Stimulated activated CD8-positive, alpha-beta memory T cell treated with anti-CD3 and anti-CD28 coated beads, Interleukin-15, amount 100 ng/mL, for 48 hours (primary cell): ENCODE measurements at regions not wholly inside any gene's neighbourhood (a gene's known extent, or its start where the extent isn't known, plus 50 kb on each side); places are given as distances from the start of the nearest gene placed in this dataset.
"Not testable (repeated sequence)": the region's sequence is repeated elsewhere in the genome, so short reads cannot be mapped to it uniquely, and the experiment has no call there.

Source experiments
- DNase-seq, 2 donors: peaks; one replicate each; pipeline ENCODE4 v3.0.0-alpha.2; 2020; ENCODE audit warnings: low read depth in 2 of 2

DNA sequence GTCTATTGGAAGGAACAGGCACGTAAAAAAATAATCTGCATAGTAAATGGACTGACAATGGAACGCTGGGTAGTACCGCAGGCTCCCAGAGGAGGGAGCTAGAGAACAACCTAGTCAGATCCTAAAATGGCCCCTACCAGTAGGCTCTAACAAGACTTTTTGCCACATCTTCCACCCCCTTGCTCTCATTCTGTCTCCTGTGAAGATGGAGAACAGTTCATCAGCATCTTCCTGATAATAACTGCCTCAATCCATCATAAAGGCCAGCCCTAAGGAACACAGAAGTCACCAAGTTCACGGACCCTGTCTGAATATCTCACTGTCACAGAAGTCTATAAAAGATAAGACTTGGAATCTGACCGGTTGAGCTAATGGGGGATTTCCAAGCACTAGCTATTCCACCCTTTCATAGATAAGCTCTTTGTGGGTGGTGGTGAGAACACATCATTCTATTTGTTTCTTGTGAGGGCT, 133.4 kb downstream of the SLC1A3 start:
- DNase-seq = peak; percentile 39 to 42

DNA sequence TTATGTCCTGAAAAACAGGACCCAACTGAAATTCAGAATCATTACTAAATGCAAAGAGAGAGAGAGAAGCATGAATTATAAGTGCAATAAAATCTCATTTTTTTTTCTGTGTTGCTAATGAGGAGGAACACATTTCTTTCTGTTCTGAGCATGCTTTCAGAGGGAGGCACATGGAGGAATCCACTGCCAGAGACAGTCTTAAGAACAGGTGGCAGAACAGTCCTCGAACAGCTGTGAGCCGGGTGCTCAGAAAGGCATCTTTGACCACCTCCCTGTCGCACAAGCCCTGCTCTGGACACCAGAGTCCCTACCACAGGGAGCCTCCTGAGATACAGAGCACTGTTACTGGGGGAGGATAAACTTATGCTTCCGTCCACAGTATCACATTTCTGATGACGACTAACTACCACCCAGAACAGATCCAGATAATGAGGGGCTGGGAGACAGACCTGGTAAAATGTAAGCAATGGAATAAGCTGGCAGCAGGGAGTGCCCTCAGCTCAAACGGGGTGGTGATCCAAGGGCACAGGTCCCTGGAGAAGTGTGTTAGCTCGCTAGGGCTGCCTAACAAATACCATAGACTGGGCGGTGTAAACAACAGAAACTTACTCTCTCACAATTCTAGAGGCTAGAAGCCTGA, 134.0 kb downstream of the SLC1A3 start:
- no peak for DNase-seq

DNA sequence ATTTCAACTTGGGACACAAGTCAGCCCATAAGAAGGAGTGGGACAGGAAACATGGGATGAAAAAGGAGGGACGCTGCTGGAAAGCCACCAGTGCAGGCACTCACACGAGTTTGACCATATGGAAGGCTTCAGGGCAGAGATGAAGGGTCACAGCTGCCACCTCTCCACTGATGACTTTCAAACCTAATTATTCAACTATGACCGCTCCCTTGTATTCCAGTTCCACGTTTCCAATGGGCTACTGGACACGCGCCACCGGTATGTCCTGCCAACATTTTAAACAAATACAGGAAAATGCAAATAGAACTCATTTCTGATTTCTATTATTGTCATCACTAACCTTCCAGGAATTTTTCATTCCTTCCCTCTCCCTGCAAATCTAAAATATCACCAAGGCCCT, 134.7 kb downstream of the SLC1A3 start:
- no peak for DNase-seq

DNA sequence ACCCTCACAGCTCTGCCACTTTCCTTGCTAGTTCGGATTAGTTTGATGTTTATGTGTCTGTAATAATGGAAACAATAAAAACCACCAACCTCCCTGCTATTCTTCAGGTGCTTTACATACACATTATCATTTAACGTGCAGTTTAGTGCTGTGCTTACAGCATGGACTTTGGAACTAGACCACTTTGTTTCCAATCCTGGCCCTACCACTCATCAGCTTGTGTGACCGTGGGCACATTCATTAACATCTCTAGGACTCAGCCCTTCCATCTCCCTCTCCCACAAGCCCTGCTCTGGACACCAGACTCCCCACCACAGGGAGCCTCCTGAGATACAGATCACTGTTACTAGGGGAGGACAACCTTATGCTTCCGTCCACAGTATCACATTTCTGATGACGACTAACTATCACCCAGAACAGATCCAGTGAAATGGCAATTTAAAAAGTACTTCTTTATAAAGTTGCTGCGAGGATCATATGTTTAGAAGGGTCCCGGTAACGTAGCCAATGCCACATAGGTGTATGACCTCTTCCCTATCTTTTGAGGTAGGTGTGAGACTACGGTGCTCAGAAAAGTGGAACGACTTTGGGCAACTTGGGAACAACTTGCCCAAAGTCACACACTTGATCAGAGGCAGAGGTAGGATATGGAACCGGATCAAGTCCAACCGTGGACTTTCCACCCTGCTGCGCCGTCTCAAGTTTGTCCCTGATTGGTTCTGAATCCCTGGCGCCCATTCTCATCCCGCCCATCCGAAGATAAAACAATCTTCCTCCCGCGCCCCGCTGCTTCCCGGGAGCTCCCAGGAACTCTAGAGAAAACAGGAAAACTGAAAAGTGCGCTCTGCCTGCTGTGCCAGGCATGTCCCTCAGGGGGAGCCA, 132.4 kb upstream of the NIPBL start:
- no peak for DNase-seq

DNA sequence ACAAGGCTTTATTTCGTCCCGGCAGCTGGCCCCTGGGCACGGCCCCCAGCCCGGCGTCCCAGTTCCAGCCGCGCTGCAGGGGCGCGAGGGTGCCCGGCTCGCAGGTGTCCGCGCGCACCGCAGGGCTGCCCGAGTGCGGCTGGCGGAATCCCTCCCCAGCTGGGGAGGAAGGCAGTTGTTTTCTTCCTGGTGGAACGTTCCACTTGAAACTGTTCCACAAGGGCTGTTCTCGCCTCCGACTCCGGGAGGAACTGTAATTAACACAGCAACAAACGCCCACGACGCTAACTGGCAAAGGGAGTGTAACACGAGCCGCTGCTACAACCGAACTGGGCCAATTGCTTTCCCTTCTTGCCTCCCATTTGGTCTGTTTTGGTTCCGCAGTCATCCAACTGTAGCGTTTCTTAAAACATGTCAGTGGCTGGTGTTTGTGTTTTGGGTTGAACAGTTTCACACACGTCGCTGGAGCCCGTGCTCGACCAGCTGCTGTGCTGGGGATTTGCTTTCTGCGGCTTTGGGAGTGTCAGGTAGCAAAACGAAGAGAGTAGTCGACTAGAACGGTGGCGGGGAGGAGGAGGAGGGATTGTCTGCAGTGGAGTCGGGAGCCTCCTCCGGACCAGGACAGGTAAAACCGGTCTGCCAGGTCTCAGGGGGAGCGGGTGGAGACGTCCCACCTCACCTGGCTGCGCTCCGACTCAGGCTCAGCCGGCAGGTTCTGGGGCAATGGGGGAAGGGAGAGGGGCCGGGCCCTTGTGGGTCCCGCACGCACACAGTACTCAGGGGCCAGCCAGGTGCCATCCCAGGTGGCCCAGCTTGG, 131.6 kb upstream of the NIPBL start:
- DNase-seq = no peak

DNA sequence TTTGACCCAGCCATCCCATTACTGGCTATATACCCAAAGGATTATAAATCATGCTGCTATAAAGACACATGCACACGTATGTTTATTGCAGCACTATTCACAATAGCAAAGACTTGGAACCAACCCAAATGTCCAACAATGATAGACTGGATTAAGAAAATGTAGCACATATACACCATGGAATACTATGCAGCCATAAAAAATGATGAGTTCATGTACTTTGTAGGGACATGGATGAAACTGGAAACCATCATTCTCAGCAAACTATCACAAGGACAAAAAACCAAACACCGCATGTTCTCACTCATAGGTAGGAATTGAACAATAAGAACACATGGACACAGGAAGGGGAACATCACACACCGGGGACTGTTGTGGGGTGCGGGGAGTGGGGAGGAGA, 128.8 kb upstream of the NIPBL start:
- DNase-seq = not testable (repeated sequence)

DNA sequence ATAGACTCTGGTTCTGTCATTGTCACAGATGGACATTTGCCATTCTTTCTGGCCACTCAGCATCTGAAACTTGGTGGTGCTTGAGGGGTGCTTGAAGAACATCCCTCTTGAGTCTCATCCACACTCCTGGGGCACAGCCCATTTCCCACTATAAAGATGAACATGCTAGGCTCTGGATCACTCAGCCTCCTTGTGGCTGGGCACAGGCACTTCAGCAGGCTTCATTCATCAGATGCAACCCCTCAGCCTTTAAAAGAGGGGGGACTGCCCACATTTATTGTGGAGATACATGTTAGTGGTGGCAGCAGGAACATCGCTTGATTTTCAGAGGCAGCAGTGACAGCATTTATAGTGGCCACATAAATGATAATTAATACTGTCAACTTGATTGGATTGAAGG, 124.7 kb upstream of the NIPBL start:
- no peak for DNase-seq

DNA sequence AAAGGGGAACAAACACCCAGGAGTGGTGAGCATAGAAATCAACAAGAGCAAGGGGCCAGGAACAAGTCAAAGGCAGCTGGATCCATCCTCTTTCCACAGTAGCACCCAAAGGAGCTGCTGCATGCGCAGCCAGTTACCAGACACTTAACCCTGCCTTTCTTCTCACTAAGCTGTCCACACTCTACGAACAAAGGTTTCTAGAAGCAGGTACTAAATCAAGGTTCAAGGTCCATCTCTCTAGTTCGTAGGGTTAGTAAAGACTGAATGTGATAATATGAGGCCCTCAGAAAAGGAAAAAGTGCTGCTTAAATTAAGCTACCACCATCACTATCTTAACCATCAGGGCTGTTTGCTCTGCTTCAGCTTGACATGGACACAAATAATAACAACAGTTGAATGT, 121.2 kb upstream of the NIPBL start:
- DNase-seq = no peak

DNA sequence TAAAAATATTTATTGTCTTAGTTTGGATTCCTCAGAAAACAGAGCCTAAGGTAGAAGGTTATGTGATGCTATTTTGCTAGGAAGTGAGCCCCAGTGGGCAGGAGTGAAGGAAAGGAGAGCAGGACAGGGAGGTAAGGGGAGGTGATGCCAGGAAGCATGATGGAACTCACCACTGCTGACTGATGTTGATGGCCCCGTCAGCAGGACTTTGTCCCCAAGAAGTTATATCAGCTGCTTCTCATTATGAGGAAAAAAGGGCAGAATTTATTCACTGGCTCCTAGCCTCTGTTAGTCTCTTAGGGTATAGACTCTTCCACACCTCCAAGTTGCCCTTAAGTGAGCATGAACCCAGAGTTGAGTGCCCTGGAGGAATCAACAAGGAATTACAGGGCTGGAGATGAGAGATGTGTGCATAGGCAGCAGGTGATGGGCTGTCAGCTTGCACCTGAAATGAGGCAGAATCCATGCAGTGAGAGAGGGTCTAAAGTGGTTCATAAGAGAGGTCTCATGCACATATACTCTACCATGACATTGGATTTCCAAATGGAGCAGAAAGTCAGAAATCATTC, 120.6 kb upstream of the NIPBL start:
- DNase-seq = no peak

DNA sequence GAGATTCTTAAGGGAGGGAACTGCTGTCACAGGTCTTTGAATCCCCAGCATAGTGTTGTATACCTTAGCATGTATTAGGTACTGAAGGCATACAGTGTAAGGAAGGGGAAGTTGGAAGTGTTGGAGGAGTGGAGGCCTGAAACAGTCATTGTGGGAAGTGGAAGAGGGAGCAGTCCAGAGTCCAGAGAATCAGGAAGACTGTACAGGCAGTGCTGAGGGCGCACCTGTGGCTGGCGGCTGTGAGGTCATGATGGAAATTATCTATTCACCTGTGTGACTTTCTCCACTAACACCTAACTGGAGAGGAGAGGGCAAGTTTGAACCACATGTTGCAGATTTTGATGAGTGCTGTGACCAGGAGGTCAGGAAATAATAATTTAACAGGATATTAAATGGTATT, 119.7 kb upstream of the NIPBL start:
- no peak for DNase-seq

DNA sequence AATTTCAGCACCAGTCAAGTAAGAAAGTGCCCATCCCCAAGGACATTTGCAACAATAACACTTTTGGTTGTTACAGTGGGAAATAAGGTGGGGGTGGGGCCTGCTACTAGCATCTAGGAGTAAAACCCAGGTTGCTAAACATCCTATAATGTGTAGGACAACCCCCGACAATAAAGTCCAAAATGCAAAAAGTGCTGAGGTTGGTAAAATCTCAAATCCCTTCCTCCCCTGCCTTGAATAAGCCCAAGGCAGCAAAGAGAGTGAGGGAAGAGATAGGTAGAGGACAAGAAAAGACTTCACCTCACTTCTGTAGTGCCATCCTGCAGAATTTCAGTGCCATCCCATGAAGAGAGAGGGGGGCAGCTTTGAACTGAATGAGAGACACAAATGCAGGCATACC, 117.5 kb upstream of the NIPBL start:
- no peak for DNase-seq

DNA sequence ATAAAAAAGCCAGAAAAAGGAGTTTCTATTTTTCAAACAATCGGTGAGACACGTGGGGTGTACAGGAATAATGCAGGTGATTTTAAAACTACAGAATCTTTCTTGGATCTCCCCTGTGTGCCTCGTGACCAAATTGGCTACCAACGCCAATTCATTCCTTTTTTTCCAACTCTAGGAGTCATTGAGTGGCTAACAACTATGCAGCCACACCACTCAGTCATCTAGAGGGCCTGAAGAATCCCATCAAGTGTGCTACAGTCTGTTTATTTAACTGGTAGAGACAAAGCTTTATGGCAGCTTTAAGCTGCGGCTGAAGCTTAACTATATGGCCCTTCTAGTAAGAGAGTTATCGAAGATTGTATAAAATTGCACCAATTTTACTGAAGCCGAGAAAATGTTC, 113.1 kb upstream of the NIPBL start:
- DNase-seq = no peak

DNA sequence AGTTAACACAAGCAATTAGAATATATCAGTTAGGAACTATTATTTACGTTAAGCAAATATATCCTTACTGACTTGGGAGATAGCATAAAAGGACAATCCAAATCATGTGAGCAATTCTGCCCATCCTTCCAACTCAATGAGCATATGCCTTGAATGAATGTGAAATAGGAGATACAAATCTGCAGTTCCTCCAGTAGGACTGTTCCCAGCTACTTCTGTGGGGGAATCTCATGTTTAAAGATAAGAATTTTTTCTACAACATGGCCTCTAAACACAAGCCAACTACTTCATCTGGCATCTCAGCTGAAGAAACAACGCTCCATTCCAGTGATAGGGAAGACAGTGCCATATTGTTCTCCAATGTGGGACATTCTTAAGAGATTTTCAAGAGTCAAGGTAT, 110.7 kb upstream of the NIPBL start:
- no peak for DNase-seq

DNA sequence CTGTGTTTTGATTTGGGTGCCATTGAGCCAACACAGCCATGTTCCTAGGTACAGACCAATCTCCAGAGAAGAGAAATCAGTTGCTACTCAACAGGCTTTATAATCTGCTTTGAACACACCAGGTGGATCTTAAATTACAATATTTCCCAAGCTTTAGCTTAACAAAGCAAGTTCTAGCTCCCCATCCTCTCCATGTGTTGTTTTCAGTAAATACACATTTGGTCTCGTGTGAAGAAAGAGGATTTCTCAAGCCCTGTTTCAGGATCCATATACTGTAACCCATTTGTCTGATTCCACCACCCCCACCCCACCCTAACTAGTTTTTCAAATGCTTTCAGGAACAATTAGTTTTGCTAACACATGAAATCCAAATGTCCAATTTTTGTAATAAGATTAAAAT, 109.6 kb upstream of the NIPBL start:
- no peak for DNase-seq

DNA sequence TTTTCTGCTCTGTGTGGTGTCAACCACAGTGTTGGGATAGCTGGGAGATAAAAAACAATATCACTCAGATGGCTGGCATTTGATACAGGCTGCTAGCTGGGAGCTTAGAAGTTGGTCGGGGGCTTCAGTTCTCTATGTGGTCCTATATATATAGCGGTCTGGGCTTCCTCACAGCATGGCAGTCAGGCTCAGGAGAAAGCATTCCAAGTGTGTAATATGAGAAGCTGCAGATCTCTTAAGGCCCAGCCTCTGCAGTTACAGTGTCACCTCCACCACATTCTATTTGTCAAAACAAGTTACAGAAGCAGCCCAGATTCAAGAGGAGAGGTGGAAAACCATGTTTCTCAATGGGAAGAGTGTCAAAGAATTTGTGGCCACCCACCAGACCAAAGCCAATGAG, 108.1 kb upstream of the NIPBL start:
- DNase-seq = no peak

DNA sequence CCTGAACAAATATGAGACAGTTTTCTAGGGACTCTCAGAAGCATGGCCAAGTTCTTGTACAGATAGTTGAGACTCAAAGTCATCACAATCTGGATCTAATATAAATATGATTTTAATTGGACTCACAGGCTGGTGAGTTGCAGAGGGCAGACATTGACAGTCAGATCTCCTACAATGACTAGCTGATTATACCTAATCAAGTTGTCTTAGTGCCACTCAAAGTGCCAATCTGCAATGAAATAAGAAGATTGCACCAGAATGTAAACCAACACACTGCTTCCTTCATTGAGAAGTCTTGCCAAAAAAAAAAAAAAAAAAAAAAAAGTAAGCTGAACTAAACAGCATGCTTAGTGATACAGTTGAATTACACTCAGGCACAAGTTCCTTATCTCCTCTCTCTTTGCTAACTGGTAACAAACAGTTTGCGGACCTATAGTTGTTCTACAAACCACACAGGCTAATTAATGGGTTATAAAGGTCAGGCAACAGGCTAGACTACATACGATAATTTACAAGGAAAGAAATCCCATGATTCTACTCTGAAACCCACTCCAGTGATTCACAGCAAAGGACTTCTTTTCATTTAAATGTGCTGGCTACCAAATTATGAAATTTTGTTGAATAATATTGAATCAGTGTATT, 107.3 kb upstream of the NIPBL start:
- no peak for DNase-seq

DNA sequence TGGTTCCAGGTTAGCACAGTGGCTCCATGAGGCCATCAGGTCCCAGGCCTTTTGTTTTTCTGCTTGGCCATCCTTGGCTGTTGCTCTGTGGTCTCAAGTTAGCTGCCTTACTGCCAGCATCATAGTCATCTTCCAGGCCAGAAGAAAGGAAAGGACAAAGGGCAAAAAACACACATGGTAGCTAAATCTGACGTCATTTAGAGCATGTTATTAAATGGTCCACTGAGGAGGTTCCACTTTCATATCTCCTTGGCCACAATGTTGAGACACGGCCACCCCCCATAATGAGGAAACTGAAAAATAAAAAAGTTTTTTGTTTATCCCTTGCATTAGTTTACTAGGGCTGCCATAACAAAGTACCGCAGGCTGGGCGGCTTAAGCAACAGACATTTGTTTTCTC, 106.4 kb upstream of the NIPBL start:
- no peak for DNase-seq

DNA sequence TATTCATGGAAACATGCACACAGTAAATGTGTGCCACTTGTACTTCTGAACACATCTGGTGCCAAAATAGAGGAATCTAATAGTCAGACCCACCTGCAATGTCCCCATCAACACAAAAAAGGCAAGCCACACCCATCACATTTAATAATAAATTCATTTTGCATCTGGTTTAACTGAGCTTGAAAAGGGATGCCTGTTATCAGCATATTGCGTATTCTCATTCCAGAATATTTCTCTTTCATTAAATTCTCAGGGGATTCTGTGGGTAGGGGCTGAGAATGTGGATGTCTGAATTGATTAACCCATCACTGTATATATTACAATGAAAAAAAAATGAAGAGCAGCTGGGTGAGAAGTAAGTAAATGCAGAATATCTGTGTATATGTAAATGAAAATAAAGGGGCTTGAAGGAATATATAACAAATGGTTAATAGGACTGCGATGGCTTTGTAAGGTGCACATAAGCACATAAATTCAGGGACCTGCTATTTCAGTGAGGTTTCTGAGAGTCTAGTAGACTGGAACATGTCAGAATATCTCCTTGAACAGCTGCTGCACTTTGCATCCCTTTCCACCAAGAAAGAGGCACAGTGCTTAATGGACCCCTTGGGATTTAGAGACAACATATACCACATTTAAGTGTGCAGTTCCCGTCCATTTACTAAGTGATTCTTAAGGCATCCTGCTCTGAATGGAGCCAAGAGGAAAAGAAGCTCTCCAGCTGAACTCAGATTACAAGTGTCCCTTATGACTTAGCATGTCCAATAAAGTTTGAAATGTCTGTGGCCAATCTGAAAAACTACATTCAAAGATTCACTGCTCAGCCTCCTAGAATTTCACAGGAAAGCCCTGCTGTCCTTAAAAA, 104.1 kb upstream of the NIPBL start:
- no peak for DNase-seq

DNA sequence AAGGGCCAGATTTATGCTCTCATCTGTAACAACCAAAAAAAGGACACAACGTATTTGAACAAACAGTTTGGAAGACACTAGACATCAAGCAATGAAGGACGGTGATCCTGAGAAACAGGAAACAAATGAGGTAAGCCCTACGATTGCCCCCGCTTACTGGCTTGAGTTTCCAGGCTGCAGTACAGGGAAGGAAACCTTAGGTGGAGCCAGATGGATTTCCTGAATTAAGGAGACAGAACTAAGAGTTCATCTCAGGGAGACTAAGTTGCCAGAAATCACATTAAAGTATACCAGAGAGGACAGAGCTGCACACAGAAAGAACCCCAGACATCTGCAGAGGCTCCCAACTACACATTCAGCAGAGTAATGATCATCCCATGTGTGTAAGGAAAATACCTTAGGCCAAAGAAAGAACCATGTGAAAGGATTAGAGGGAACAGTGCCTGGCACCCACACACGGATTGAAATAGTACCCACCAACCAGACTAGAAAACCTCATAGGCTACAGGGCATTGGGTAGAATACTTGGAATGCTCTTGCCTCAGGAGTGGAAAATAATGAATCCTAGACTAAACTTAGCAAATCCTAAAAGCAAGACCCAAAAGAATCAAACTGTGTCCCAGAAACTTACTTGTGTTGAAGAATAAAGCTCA, 99.3 kb upstream of the NIPBL start:
- DNase-seq = no peak

DNA sequence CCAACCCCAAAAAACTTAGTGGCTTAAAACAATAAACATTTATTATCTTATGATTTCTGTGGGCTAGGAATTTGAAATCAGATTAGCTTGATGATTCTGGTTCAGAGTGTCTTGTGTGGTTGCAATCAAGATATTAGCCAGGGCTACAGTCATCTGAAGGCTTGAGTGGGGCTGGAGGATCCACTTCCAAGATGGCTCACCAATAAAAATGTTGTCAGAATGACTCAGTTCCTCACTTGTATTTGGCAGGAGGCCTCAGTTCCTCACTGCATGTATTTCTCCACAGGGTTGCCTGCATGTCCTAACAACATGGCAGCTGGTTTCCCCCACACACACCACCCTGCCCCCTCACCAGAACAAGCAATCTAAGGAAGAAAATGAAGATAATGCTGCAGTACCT, 98.2 kb upstream of the NIPBL start:
- DNase-seq = no peak
